ENCODE measurements at regions not wholly inside any gene's neighbourhood (a gene's known extent, or its start where the extent isn't known, plus 50 kb on each side); places are given as distances from the start of the nearest gene placed in this dataset.

- Histone ChIP-seq H3K4me1 (ENCODE audit: control insufficient read depth in 1 of 2, insufficient read depth in 1 of 2, low read depth in 1 of 2, low read length in 1 of 2) (peaks cover 0 to 11% of the 10 kb centered on the region in 2 experiments), H3K9me3 (no peaks in the 10 kb centered on the region), H3K27me3 (peaks cover 7% of the 10 kb centered on the region), H3K36me3 (no peaks in the 10 kb centered on the region), H3K27ac (no peak overlapping the region), H3K4me3 (ENCODE audit: low read depth in 1 of 2, low read length in 1 of 2) (no peak overlapping the region)
- TF ChIP-seq CTCF (IDR thresholded peaks at IDR 0.05): no peak
Observed at GRCh38 chr11:10397226-10397987, 57.7 kb upstream of the AMPD3 start.

- Histone ChIP-seq H3K4me1 (ENCODE audit: control insufficient read depth in 1 of 2, insufficient read depth in 1 of 2, low read depth in 1 of 2, low read length in 1 of 2) (peaks cover 0 to 11% of the 10 kb centered on the region in 2 experiments), H3K27me3 (no peaks in the 10 kb centered on the region), H3K9me3 (no peaks in the 10 kb centered on the region), H3K36me3 (no peaks in the 10 kb centered on the region), H3K27ac (no peak overlapping the region), H3K4me3 (ENCODE audit: low read depth in 1 of 2, low read length in 1 of 2) (no peak overlapping the region)
- no peak for TF ChIP-seq CTCF (IDR thresholded peaks at IDR 0.05)
Observed at GRCh38 chr11:10398525-10398924, 56.5 kb upstream of the AMPD3 start.

GRCh38 chr11:10400856-10401255 is 54.2 kb upstream of the AMPD3 start:
- H3K36me3 ChIP-seq: no peaks in the 10 kb centered on the region
- TF ChIP-seq CTCF (IDR thresholded peaks at IDR 0.05): no peak
- no peak overlapping the region for H3K27ac ChIP-seq
- no peaks in the 10 kb centered on the region for H3K9me3 ChIP-seq
- no peak overlapping the region for H3K4me3 ChIP-seq (ENCODE audit: low read depth in 1 of 2, low read length in 1 of 2)
- H3K4me1 ChIP-seq (ENCODE audit: control insufficient read depth in 1 of 2, insufficient read depth in 1 of 2, low read depth in 1 of 2, low read length in 1 of 2): peaks cover 0 to 11% of the 10 kb centered on the region in 2 experiments
- no peaks in the 10 kb centered on the region for H3K27me3 ChIP-seq

GRCh38 chr11:10401256-10401655 is 53.8 kb upstream of the AMPD3 start:
- Histone ChIP-seq H3K36me3 (no peaks in the 10 kb centered on the region), H3K4me1 (ENCODE audit: control insufficient read depth in 1 of 2, insufficient read depth in 1 of 2, low read depth in 1 of 2, low read length in 1 of 2) (peaks cover 3 to 11% of the 10 kb centered on the region in 2 experiments), H3K9me3 (no peaks in the 10 kb centered on the region), H3K4me3 (ENCODE audit: low read depth in 1 of 2, low read length in 1 of 2) (no peak overlapping the region), H3K27me3 (no peaks in the 10 kb centered on the region), H3K27ac (no peak overlapping the region)
- no peak for TF ChIP-seq CTCF (IDR thresholded peaks at IDR 0.05)

- Histone ChIP-seq H3K27me3 (no peaks in the 10 kb centered on the region), H3K27ac (no peak overlapping the region), H3K4me1 (ENCODE audit: control insufficient read depth in 1 of 2, insufficient read depth in 1 of 2, low read depth in 1 of 2, low read length in 1 of 2) (peaks cover 4 to 11% of the 10 kb centered on the region in 2 experiments), H3K36me3 (no peaks in the 10 kb centered on the region), H3K9me3 (no peaks in the 10 kb centered on the region), H3K4me3 (ENCODE audit: low read depth in 1 of 2, low read length in 1 of 2) (no peak overlapping the region)
- no peak for TF ChIP-seq CTCF (IDR thresholded peaks at IDR 0.05)
Observed at GRCh38 chr11:10401696-10402392, 53.2 kb upstream of the AMPD3 start.
